ENCODE measurements at regions not wholly inside any gene's neighbourhood (a gene's known extent, or its start where the extent isn't known, plus 50 kb on each side); places are given as distances from the start of the nearest gene placed in this dataset.

- no peak for DNase-seq (ENCODE audit: low spot score)
- in situ Hi-C loops (cut with MboI; ENCODE audit: low pct_unique_long_range_greater_than_20kb, low sequenced_read_pairs, unreplicated experiment): no loop called here
- no peak for TF ChIP-seq CTCF (IDR thresholded peaks at IDR 0.05; ENCODE audit: extremely low read depth, insufficient read depth, missing control alignments)
Measured at GRCh38 chr7:86942081-86942480, 117.4 kb downstream of the ELAPOR2 start.

- in situ Hi-C loops (cut with MboI; ENCODE audit: low pct_unique_long_range_greater_than_20kb, low sequenced_read_pairs, unreplicated experiment): loop anchor here (10.0 kb wide), 2 partner anchors 115 to 205 kb away; partner anchors contain the start of gene ELAPOR2
- DNase-seq (ENCODE audit: low spot score): no peak
- peak; percentile 71 for TF ChIP-seq CTCF (IDR thresholded peaks at IDR 0.05; ENCODE audit: extremely low read depth, insufficient read depth, missing control alignments)
Measured at GRCh38 chr7:86939197-86939814, 120.1 kb downstream of the ELAPOR2 start.

GRCh38 chr7:86937363-86937878 lies 122.0 kb downstream of the ELAPOR2 start:
- DNase-seq (ENCODE audit: low spot score): no peak
- TF ChIP-seq CTCF (IDR thresholded peaks at IDR 0.05; ENCODE audit: extremely low read depth, insufficient read depth, missing control alignments): no peak
- in situ Hi-C loops (cut with MboI; ENCODE audit: low pct_unique_long_range_greater_than_20kb, low sequenced_read_pairs, unreplicated experiment): loop anchor here (10.0 kb wide), 2 partner anchors 117 to 207 kb away; partner anchors contain the start of gene ELAPOR2

- TF ChIP-seq CTCF (IDR thresholded peaks at IDR 0.05; ENCODE audit: extremely low read depth, insufficient read depth, missing control alignments): no peak
- in situ Hi-C loops (cut with MboI; ENCODE audit: low pct_unique_long_range_greater_than_20kb, low sequenced_read_pairs, unreplicated experiment): loop anchor here (10.0 kb wide), 2 partner anchors 121 to 211 kb away; partner anchors contain the start of gene ELAPOR2
- DNase-seq (ENCODE audit: low spot score): no peak
Measured at GRCh38 chr7:86933295-86933845, 126.1 kb downstream of the ELAPOR2 start.

GRCh38 chr7:86932038-86932512 lies 127.4 kb downstream of the ELAPOR2 start:
- TF ChIP-seq CTCF (IDR thresholded peaks at IDR 0.05; ENCODE audit: extremely low read depth, insufficient read depth, missing control alignments): no peak
- in situ Hi-C loops (cut with MboI; ENCODE audit: low pct_unique_long_range_greater_than_20kb, low sequenced_read_pairs, unreplicated experiment): loop anchor here (10.0 kb wide), 2 partner anchors 123 to 213 kb away; partner anchors contain the start of gene ELAPOR2
- DNase-seq (ENCODE audit: low spot score): no peak

- no peak for TF ChIP-seq CTCF (IDR thresholded peaks at IDR 0.05; ENCODE audit: extremely low read depth, insufficient read depth, missing control alignments)
- DNase-seq (ENCODE audit: low spot score): no peak
- in situ Hi-C loops (cut with MboI; ENCODE audit: low pct_unique_long_range_greater_than_20kb, low sequenced_read_pairs, unreplicated experiment): loop anchor here (10.0 kb wide), 2 partner anchors 123 to 213 kb away; partner anchors contain the start of gene ELAPOR2
Measured at GRCh38 chr7:86931439-86931838, 128.0 kb downstream of the ELAPOR2 start.

Measured in GM13977 (cell line).